ENCODE measurements at regions not wholly inside any gene's neighbourhood (a gene's known extent, or its start where the extent isn't known, plus 50 kb on each side); places are given as distances from the start of the nearest gene placed in this dataset.

GRCh38 chr4:54542119-54542438 lies 115.7 kb upstream of the KIT start:
- TF ChIP-seq CTCF (IDR thresholded peaks at IDR 0.05 in 2 of 3, conservative IDR thresholded peaks at IDR 0.05 in 1 of 3; ENCODE audit: insufficient read depth in 2 of 3, low read depth in 1 of 3, low read length in 3 of 3) (no peak), HNRNPH1 (optimal IDR thresholded peaks at IDR 0.05; ENCODE audit: low read depth, low read length) (no peak), RNF2 (IDR thresholded peaks at IDR 0.05) (no peak), SNAPC5 (CRISPR knock-in tag; IDR thresholded peaks at IDR 0.05) (no peak), HDGF (IDR thresholded peaks at IDR 0.05) (no peak), ZNF133 (CRISPR knock-in tag; IDR thresholded peaks at IDR 0.05) (no peak)
